PC-9 (cell line): ENCODE measurements at regions not wholly inside any gene's neighbourhood (a gene's known extent, or its start where the extent isn't known, plus 50 kb on each side); places are given as distances from the start of the nearest gene placed in this dataset.

ENCODE experiments used
- BruUV-seq: library from RNA; stranded (reverse); fragments of 400-500 nt; replicated peaks from 2 replicates; lab custom pipeline; 2021; lab: Mats Ljungman, UMichigan
- CTCF ChIA-PET: fragments of 300-600 bp; sonication (Branson Sonifier 250); formaldehyde crosslinking; loops from one replicate; lab custom pipeline; 2022; ENCODE audit warnings: antibody characterized with exemption; lab: Charles Lee
- POLR2A ChIA-PET: fragments of 300-600 bp; sonication (Branson Sonifier 250); formaldehyde crosslinking; loops from one replicate; lab custom pipeline; 2022; ENCODE audit warnings: antibody characterized with exemption; ENCODE audit not compliant: unreplicated experiment; lab: Charles Lee
- DNase-seq, 2 experiments: peaks; one replicate each; pipeline versions ENCODE4 v3.0.0 to v3.0.0-alpha.2; 2015 to 2022; ENCODE audit warnings: mixed read lengths in 1 of 2
- H2AFZ ChIP-seq: fragments of 200-600 bp; sonication (generic); 2 replicates; pipeline ENCODE4 v1.8.1; 2017; ENCODE audit warnings: antibody characterized with exemption
- H3F3A ChIP-seq: fragments of 200-600 bp; sonication (generic); 2 replicates; pipeline ENCODE4 v1.8.1; 2017; ENCODE audit warnings: antibody characterized with exemption, mild to moderate bottlenecking, low read depth; ENCODE audit not compliant: insufficient read depth
- H3K27ac ChIP-seq: fragments of 200-600 bp; sonication (generic); 2 replicates; pipeline ENCODE4 v1.6.1; 2016; ENCODE audit warnings: mixed run types
- H3K27me3 ChIP-seq: fragments of 200-600 bp; sonication (generic); 2 replicates; pipeline ENCODE4 v1.6.1; 2016; ENCODE audit warnings: low read depth, mixed run types; ENCODE audit not compliant: insufficient read depth
- H3K36me3 ChIP-seq: fragments of 200-600 bp; sonication (generic); 2 replicates; pipeline ENCODE4 v1.6.1; 2016; ENCODE audit warnings: low read depth, mixed run types
- H3K4me1 ChIP-seq: fragments of 200-600 bp; sonication (generic); replicated peaks from 2 replicates; pipeline ENCODE4 v1.6.1; 2016; ENCODE audit warnings: mixed run types; ENCODE audit not compliant: insufficient read depth
- H3K4me2 ChIP-seq: fragments of 200-600 bp; sonication (generic); 2 replicates; pipeline ENCODE4 v1.6.1; 2017; ENCODE audit warnings: mixed run types
- H3K4me3 ChIP-seq: fragments of 200-600 bp; sonication (generic); 2 replicates; pipeline ENCODE4 v1.6.1; 2016; ENCODE audit warnings: mixed run types
- H3K79me2 ChIP-seq: fragments of 200-600 bp; sonication (generic); 2 replicates; pipeline ENCODE4 v1.6.1; 2017; ENCODE audit warnings: low read depth, mixed run types
- H3K9me2 ChIP-seq: fragments of 200-600 bp; sonication (generic); 2 replicates; pipeline ENCODE4 v1.8.1; 2017; ENCODE audit warnings: mild to moderate bottlenecking; ENCODE audit not compliant: insufficient read depth
- H3K9me3 ChIP-seq: fragments of 200-600 bp; sonication (generic); 2 replicates; pipeline ENCODE4 v1.8.1; 2016; ENCODE audit warnings: low read depth; ENCODE audit not compliant: insufficient read depth
- H4K20me1 ChIP-seq: fragments of 200-600 bp; sonication (generic); 2 replicates; pipeline ENCODE4 v1.8.1; 2017; ENCODE audit not compliant: insufficient read depth
- EZH2 ChIP-seq: fragments of 200-600 bp; sonication (generic); IDR thresholded peaks from 2 replicates; pipeline ENCODE4 v1.8.0; 2017; ENCODE audit warnings: antibody characterized with exemption, low read depth
- intact Hi-C: fragments of 100-400 bp; cut with micrococcal nuclease; formaldehyde crosslinking; loops from one replicate; pipeline ENCODE4 v1.10.0; 2022; ENCODE audit not compliant: unreplicated experiment
- TF ChIP-seq, protein P1 (sequence below): fragments of 200-600 bp; sonication (generic); conservative IDR thresholded peaks from 2 replicates; pipeline ENCODE4 v1.6.1; 2017; ENCODE audit warnings: mixed run types, antibody characterized with exemption, mild to moderate bottlenecking, moderate library complexity

- no peaks in the 10 kb centered on the region for H3K79me2 ChIP-seq
- no peaks in the 10 kb centered on the region for H3K36me3 ChIP-seq
- H3K27me3 ChIP-seq, result no peaks in the 10 kb centered on the region
- POLR2A ChIA-PET, result no interaction called here
- intact Hi-C loops, result no loop called here
- no peak overlapping the region for H3K4me3 ChIP-seq
- H3K27ac ChIP-seq, result no peak overlapping the region
- H3K9me2 ChIP-seq, result no peaks in the 10 kb centered on the region
- H3K4me1 ChIP-seq, result no peaks in the 10 kb centered on the region
- no peak overlapping the region for H2AFZ ChIP-seq
- H3K9me3 ChIP-seq, result no peaks in the 10 kb centered on the region
- CTCF ChIA-PET, result no interaction called here
- H3K4me2 ChIP-seq, result no peak overlapping the region
- H3F3A ChIP-seq, result no peaks in the 10 kb centered on the region; the same call in 1 of the 2 replicates
- no TSS peak for BruUV-seq
- DNase-seq, result no peak
- H4K20me1 ChIP-seq, result no peaks in the 10 kb centered on the region
- TF ChIP-seq, protein P1, sequence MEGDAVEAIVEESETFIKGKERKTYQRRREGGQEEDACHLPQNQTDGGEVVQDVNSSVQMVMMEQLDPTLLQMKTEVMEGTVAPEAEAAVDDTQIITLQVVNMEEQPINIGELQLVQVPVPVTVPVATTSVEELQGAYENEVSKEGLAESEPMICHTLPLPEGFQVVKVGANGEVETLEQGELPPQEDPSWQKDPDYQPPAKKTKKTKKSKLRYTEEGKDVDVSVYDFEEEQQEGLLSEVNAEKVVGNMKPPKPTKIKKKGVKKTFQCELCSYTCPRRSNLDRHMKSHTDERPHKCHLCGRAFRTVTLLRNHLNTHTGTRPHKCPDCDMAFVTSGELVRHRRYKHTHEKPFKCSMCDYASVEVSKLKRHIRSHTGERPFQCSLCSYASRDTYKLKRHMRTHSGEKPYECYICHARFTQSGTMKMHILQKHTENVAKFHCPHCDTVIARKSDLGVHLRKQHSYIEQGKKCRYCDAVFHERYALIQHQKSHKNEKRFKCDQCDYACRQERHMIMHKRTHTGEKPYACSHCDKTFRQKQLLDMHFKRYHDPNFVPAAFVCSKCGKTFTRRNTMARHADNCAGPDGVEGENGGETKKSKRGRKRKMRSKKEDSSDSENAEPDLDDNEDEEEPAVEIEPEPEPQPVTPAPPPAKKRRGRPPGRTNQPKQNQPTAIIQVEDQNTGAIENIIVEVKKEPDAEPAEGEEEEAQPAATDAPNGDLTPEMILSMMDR, result no peak
- no peak for TF ChIP-seq EZH2
Measured at GRCh38 chr11:12324585-12324984, 52.8 kb upstream of the PARVA start.
